ENCODE measurements at regions not wholly inside any gene's neighbourhood (a gene's known extent, or its start where the extent isn't known, plus 50 kb on each side); places are given as distances from the start of the nearest gene placed in this dataset.

DNA sequence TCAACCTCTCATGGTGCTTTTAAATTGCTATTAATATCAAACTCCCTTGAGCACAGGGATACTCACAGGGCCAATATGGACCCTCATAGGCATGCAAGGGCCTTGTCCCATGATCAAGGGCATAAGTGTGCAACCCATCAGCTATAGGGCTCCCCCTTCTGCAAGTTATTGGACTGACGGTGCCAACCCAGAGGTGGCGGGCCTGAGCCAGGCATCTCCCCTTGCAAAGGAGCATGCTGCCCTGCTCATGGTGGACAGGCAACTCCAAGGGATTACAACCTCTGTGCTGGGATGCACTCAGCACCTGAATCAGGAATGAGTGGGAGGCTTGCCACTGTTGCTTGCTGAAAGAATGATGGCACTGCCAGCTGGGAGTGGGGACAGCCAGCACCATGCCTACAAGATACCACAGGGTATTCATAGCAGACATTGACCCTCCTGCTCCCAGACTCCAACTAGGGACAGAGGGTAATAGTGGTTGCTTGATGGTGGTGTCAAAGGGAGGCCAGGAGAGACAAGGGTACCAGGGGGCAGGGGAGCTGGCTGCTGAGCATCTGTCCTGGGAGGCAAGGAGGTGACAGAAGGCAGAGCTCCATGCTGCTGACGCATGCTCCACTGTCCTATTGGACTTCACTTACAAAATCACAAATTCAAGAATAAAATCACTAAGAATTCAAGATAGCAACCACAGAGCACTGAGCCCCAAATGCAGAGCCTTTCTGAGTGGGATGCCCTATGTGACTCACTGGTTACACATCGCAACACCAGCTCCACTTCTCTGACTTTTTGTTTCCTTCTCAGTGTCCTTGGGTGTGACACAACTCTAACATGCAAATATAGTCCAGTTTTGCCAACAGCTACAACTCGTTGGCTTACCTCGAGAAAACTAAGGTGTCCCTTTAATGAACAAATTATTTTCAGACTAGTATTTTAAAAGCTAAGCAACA lies 157.1 kb upstream of the CCDC150 start:
- Histone ChIP-seq H3K4me3 (no peak overlapping the region), H3K36me3 (no peaks in the 10 kb centered on the region), H3K4me1 (peaks cover 0 to 6% (median 0%) of the 10 kb centered on the region in 4 donors), H3K27me3 (no peaks in the 10 kb centered on the region), H3K9me3 (no peaks in the 10 kb centered on the region), H3K27ac (no peak overlapping the region)
- TF ChIP-seq, protein P1, sequence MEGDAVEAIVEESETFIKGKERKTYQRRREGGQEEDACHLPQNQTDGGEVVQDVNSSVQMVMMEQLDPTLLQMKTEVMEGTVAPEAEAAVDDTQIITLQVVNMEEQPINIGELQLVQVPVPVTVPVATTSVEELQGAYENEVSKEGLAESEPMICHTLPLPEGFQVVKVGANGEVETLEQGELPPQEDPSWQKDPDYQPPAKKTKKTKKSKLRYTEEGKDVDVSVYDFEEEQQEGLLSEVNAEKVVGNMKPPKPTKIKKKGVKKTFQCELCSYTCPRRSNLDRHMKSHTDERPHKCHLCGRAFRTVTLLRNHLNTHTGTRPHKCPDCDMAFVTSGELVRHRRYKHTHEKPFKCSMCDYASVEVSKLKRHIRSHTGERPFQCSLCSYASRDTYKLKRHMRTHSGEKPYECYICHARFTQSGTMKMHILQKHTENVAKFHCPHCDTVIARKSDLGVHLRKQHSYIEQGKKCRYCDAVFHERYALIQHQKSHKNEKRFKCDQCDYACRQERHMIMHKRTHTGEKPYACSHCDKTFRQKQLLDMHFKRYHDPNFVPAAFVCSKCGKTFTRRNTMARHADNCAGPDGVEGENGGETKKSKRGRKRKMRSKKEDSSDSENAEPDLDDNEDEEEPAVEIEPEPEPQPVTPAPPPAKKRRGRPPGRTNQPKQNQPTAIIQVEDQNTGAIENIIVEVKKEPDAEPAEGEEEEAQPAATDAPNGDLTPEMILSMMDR (IDR thresholded peaks at IDR 0.05): no peak
- intact Hi-C loops (cut with DNase I; ENCODE audit: low total_unique reads): no loop called here
- DNase-seq: no peak

DNA sequence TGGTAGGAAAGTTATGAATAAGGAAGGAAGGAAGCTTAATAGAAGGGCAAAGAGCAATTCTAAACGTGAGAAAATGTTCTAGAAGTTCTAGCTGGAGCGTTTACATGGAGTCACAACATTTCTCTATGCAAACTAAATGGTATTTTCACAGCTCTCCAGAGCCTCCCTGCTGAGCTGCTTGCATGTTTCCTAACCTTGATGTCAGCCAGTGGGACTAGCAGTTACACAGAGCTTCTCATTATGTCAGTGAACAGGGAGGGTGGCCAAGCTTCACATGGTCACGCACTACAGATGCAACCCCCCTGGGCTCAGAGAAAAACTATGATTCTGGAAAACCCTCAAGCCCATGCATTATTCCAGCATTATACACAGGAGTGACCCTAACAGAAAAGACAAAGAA lies 153.4 kb upstream of the CCDC150 start:
- TF ChIP-seq, protein P1 (IDR thresholded peaks at IDR 0.05): no peak
- Histone ChIP-seq H3K4me3 (no peak overlapping the region), H3K27me3 (no peaks in the 10 kb centered on the region), H3K4me1 (peaks cover 0 to 3% (median 0%) of the 10 kb centered on the region in 4 donors), H3K27ac (no peak overlapping the region), H3K36me3 (no peaks in the 10 kb centered on the region), H3K9me3 (no peaks in the 10 kb centered on the region)
- intact Hi-C loops (cut with DNase I; ENCODE audit: low total_unique reads): no loop called here
- no peak for DNase-seq

DNA sequence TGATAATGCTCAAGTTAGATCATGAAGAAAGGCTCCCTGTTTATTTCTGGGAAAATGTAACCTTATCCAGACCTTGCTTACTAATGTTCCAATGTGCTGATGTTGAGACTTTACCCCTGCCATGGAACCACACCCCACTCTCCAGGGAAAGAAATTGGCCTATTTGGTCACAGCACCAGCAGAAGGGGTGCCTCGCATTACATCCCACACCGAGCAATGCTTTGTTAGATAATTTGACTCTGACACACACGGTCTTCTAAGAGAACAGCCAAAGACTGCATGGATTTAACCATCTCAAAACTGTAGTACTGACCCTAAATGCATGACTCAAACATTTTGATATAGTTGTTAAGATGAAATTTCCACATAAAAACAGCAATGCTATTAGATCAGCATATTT lies 152.1 kb upstream of the CCDC150 start:
- no peaks in the 10 kb centered on the region for H3K4me1 ChIP-seq
- intact Hi-C loops (cut with DNase I; ENCODE audit: low total_unique reads): no loop called here
- H3K36me3 ChIP-seq: no peaks in the 10 kb centered on the region
- TF ChIP-seq, protein P1 (IDR thresholded peaks at IDR 0.05): no peak
- no peak overlapping the region for H3K27ac ChIP-seq
- no peaks in the 10 kb centered on the region for H3K27me3 ChIP-seq
- H3K9me3 ChIP-seq: no peaks in the 10 kb centered on the region
- H3K4me3 ChIP-seq: no peak overlapping the region
- DNase-seq: no peak

DNA sequence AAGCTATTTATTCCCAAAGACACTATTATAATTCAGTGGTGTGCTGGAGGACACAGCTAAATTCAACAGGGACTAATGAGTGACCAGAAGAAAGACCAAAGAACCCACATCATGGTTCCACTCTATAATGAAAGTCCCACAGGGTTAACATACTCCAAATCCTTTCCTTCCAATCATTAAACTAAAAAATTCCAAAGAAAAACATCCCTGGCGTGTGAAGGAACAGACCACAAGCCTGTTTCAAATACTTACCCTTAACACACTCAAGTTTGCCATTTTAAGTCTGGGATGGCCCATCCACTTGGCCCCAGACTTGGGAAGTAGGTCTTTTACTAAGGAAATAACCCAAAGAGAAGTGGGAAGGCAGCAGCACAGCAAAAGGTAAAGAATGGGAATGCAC lies 150.1 kb upstream of the CCDC150 start:
- H3K36me3 ChIP-seq: no peaks in the 10 kb centered on the region

DNA sequence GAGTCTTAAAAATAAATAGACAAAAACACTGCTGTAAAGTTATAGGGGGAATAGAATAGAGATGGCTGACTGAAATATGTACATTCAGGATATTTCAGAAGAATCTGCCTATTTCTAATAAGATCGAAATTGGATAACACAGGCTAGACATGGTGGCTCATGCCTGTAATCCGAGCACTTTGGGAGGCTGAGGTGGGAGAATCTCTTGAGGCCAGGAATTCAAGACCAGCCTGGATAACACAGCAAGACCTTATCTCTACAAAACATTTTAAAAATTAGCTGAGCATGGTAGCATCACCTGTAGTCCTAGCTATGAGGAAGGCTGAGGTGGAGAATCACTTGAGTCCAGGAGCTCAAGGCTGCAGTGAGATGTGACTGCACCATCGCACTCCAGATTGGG lies 146.6 kb upstream of the CCDC150 start:
- H3K4me3 ChIP-seq: no peak overlapping the region
- H3K36me3 ChIP-seq: no peaks in the 10 kb centered on the region
- DNase-seq: no peak
- intact Hi-C loops (cut with DNase I; ENCODE audit: low total_unique reads): no loop called here
- no peaks in the 10 kb centered on the region for H3K4me1 ChIP-seq
- TF ChIP-seq, protein P1 (IDR thresholded peaks at IDR 0.05): no peak
- H3K27ac ChIP-seq: no peak overlapping the region
- H3K9me3 ChIP-seq: no peaks in the 10 kb centered on the region
- H3K27me3 ChIP-seq: no peaks in the 10 kb centered on the region

More for the DNA sequence above, 150.1 kb upstream of the CCDC150 start:
- no peak overlapping the region for H3K4me3 ChIP-seq
- no peaks in the 10 kb centered on the region for H3K9me3 ChIP-seq
- H3K27ac ChIP-seq: no peak overlapping the region
- no peaks in the 10 kb centered on the region for H3K4me1 ChIP-seq
- TF ChIP-seq, protein P1 (IDR thresholded peaks at IDR 0.05): no peak
- H3K27me3 ChIP-seq: no peaks in the 10 kb centered on the region
- intact Hi-C loops (cut with DNase I; ENCODE audit: low total_unique reads): no loop called here
- DNase-seq: no peak

Data from tibial artery (tissue), 4 donors.